ENCODE measurements at regions not wholly inside any gene's neighbourhood (a gene's known extent, or its start where the extent isn't known, plus 50 kb on each side); places are given as distances from the start of the nearest gene placed in this dataset.

DNA sequence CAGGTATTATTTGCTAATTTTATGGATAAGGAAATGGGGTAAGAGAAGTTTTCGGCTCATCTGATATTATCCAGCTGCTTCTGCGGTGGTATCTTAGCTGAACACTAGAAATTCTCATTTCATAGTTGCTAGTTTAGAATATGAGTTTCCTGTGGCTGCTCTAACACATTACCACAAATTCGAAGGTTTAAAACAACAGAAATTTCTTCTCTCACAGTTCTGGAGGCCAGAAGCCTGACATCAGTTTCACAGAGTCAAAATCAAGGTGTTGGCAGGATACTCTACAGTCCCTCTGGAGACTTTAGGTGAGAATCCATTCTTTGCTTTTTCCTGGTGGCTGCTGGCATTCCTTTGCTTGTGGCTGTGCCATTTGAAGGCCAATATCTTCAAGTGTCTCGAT is 205.9 kb downstream of the PTEN start:
- TF ChIP-seq, protein P1, sequence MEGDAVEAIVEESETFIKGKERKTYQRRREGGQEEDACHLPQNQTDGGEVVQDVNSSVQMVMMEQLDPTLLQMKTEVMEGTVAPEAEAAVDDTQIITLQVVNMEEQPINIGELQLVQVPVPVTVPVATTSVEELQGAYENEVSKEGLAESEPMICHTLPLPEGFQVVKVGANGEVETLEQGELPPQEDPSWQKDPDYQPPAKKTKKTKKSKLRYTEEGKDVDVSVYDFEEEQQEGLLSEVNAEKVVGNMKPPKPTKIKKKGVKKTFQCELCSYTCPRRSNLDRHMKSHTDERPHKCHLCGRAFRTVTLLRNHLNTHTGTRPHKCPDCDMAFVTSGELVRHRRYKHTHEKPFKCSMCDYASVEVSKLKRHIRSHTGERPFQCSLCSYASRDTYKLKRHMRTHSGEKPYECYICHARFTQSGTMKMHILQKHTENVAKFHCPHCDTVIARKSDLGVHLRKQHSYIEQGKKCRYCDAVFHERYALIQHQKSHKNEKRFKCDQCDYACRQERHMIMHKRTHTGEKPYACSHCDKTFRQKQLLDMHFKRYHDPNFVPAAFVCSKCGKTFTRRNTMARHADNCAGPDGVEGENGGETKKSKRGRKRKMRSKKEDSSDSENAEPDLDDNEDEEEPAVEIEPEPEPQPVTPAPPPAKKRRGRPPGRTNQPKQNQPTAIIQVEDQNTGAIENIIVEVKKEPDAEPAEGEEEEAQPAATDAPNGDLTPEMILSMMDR (IDR thresholded peaks at IDR 0.05; ENCODE audit: borderline replicate concordance, insufficient read depth, low read depth, low read length), result no peak

DNA sequence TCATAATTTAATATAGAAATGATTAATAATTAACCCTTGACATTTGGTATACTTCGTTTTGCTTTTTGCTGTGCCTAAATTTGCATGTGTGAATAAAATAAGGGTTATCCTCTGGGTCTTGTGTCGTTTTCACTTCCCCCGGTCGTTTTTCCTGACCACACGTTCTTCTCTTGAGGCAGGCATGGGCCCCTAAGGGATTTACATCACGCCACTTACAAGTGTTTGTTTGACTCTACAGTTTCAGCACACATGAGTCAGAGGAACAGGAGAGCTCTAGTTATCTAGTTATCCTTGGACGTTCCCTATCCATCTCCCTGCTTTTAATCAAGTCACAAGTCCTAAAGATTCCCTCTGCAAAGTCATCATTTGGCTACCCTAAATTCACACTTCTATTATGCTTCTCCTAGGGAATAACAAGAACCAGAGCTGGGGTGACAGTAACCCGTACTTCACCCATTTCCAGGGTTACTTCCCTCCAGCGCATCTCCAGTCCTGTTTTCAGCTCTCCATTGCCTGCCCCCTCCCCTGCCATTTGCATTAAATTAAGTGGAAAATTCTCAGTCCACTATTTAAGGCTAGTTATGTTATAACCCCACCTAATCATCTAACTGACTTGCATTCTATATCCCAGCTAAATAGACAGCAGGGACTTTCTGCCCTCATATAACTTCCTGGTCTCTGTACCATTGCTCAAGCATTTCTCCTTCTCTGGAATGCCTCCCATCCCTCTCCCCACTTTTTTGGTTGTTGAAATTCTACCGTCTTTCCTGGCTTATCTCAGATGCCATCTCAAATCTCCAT is 206.9 kb downstream of the PTEN start:
- TF ChIP-seq, protein P1 (IDR thresholded peaks at IDR 0.05; ENCODE audit: borderline replicate concordance, insufficient read depth, low read depth, low read length), result no peak

More for the DNA sequence above, 205.9 kb downstream of the PTEN start:
- H3K4me3 ChIP-seq (ENCODE audit: low read depth, low read length), result no peak overlapping the region

DNA sequence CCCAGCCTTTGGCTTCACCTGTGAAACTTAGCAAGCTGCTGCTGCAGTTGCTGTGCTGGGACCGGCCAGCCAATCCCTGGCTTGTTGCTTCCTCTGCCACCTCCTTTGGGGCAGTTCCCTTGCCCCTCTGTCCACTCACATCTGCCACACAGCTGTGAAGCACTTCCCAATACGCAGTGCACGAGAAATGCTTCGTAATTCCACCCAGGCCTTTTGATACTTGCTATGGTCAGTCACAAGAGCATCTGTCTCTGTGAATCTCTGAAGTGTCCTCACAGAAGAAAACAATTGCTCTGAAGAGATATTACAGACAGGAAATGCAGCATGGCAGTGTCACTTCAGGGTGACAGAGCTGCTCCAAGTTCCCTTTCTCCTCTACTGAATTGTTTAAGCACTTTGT is 208.5 kb downstream of the PTEN start:
- no peak overlapping the region for H3K4me3 ChIP-seq (ENCODE audit: low read depth, low read length)

More for the DNA sequence above, 206.9 kb downstream of the PTEN start:
- no peak overlapping the region for H3K4me3 ChIP-seq (ENCODE audit: low read depth, low read length)

DNA sequence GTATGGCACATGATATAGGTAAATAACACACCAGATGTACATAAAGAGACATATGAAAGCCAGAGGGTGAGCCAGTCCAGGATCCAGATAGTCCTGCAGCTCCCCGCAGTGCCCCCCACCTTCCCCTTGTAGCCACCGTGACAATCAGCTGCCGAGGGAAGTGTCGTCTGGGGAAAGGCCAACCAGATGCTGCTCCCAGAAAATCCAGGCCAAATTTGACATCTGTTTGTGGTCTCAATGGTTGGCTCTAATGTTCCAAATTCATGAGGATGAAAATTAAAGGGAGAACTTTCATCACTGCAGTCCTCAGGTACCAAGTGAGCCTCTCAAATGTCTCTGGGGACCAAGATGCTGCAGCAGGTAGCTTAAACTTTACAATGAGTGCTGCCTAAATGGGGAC is 210.3 kb downstream of the PTEN start:
- TF ChIP-seq, protein P1 (IDR thresholded peaks at IDR 0.05; ENCODE audit: borderline replicate concordance, insufficient read depth, low read depth, low read length), result no peak
- no peak overlapping the region for H3K4me3 ChIP-seq (ENCODE audit: low read depth, low read length)

More for the DNA sequence above, 208.5 kb downstream of the PTEN start:
- TF ChIP-seq, protein P1 (IDR thresholded peaks at IDR 0.05; ENCODE audit: borderline replicate concordance, insufficient read depth, low read depth, low read length), result no peak

DNA sequence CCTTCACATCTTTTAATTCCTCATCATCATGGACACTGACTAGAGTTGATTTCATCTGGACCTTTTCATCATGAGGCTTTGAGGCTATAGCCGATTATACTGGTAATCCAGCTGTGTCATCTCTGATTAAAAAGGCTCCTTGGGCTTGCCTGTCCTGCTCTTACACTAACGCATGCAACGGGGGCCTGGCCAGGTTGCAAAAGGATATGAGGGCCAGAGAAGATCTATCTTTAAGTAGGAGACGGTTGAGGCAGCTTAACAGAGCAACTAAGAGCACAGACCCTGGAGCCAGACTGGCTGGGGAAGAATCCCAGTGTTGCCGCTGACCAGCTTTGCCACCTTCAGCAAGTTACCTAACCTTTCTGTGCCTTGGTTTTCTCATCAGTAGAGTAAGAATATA is 211.5 kb downstream of the PTEN start:
- no peak overlapping the region for H3K4me3 ChIP-seq (ENCODE audit: low read depth, low read length)
- TF ChIP-seq, protein P1 (IDR thresholded peaks at IDR 0.05; ENCODE audit: borderline replicate concordance, insufficient read depth, low read depth, low read length), result no peak

DNA sequence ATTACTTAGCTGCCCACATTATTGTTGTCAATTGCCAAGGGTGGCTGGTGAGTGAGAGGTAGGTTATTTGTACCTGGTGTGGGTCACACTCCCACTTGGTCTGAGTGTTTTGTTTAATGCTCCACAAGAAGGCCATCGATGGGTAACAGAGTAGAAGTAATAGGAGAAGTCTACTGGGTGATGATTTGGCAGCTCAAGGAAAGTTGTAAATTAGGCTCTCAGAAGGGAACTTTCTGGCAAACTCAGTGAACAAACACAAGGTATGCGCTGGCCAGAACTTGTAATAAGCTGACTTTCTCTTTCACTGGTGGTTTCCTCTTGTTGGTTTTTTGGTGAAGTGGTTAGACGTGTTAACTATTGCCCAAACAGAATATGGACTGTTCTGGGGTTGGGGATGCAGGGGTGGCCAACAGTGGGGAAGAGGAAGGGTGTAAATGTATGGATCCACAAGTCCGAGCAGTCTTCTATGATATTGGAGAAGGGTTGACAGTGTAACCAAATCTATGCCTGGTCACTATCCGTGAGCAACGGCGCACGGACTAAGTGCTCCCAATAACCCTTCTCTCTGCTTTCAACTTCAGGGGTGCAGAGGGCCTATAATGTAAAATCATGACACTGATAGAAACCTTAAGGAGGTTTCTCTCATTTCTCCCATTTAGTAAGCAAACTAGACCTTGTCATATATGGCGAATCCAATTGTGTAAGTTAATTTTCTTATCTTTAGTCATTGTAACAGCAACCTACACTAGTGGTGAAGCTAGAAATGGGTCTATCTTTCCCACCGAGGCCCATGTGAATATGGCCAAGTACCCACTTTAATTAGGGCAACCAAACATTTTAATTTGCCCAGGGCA is 212.8 kb downstream of the PTEN start:
- TF ChIP-seq, protein P1 (IDR thresholded peaks at IDR 0.05; ENCODE audit: borderline replicate concordance, insufficient read depth, low read depth, low read length), result no peak

More for the DNA sequence above, 212.8 kb downstream of the PTEN start:
- H3K4me3 ChIP-seq (ENCODE audit: low read depth, low read length), result no peak overlapping the region
